HG02610 (cell line): ENCODE measurements at regions not wholly inside any gene's neighbourhood (a gene's known extent, or its start where the extent isn't known, plus 50 kb on each side); places are given as distances from the start of the nearest gene placed in this dataset.
A peak's percentile ranks its signal among the peaks of the same experiment; 100 is the strongest.

Experiments
- ATAC-seq: cut with Tn5 transposase; IDR thresholded peaks from one replicate; pipeline ENCODE4 v1.9.1; 2021; ENCODE audit warnings: mild to moderate bottlenecking, moderate library complexity; ENCODE audit not compliant: unreplicated experiment

DNA sequence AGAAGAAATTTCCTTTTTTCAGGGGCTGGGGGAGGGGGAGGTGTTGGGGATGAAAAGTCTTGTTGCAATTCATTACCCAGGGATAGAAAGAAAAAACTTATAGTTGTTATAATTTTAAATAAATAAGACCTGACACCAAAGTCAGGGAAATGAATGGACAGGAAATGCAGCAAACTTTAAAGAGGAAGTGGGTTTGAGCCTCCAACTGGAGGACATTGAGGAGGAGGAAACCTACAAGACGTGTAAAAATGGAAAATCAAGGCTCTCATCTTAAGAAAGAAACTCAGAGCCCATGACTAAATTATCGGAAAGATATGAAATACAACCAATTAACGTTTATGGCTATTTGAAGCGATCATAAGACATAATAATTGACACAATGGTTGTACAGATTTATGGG is 54.4 kb downstream of the NIBAN1 start:
- no peak for ATAC-seq

DNA sequence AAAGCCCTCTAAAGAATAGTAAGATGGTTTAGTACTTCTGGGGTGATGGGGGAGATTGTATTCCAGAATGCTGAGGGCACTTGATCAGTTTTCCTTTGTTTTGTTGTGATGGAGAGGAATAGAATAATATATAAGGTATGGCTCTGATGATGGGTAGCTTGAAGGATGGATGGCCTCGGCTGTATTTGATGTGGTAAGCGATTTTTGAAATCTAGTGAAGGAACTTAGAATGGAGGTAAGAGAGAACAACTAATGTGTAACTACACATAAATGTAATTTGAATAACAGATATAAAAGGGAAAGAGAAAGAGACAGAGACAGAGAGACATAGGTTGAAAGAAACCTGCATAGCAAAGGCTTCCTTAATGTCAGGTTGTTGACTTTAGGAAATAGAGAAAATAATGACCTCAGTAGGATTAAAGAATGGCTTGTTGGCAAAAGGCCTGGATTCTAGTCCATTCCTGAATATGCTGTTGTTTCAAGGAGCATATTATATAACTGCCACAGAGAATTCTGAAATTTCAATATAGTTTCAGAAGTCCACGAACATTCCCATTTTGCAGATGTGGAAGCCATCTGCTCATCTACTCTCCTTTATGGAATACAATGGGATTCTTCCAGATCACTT is 58.7 kb downstream of the NIBAN1 start:
- ATAC-seq, result no peak

GRCh38 chr1:184914149-184914548 is 60.2 kb downstream of the NIBAN1 start:
- no peak for ATAC-seq

- ATAC-seq, result no peak
These were observed 61.9 kb downstream of the NIBAN1 start for GRCh38 chr1:184912392-184912791.

DNA sequence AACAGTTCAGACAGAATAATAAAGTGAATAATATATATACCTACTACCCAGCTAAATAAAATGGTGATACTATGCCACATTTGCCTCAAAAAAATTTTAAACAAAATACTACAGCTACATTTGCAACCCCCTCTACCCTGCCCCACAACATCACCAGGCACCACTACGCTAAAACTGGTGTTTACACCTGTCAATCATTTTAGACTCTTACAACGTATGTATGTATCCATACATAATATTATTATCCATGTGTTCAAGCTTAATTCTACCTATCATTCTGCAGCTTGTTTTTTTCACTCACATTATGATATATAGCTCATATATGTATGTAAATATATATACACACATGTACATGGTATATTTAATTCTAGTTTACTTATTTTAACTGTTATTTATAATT is 62.5 kb downstream of the NIBAN1 start:
- ATAC-seq, result no peak

DNA sequence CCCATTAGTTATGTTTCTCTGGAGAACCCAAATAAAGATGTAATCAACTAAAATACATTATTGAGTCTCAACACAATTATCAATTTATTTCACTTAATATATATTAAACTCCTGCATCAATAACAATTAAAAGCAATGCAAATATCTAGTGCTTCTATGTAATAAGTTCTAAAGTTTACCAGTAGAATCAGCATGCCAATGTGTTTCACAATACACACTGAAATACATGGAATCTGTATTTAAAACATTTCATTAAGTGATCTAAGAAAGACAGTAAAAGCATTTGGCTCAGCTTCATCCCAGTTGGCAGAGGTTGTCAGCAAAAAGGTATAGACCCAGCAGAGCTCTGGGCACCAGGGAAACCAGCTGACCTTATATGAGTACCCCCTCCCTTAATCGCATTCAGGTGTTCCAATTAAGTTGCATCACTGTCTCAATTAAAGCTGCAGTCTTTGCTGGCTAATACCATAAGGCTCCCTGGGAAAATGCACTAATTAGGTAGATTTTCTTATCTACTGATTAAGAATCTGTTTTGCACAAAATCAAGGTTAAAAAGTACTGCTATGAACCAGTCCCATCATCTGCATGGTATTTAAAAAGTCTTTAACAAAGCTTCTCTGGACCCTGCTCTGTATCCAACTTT is 63.1 kb downstream of the NIBAN1 start:
- no peak for ATAC-seq

DNA sequence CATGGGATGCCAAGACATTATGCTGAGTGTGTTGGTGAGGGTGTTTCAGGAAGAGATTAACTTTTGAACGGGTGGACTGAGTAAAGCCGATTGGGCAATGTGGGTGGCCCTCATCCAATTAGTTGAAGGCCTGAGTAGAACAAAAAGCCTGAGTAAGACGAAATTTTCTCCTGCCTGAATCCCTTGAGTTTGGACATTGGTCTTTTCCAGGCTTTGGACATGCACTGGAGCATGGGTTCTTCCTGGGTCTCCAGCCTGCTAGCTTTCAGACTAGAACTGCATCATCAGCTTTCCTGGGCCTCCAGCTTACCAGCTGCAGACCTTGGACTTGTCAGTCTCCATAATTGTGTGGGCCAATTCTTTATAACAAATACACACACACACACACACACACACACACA is 63.6 kb downstream of the NIBAN1 start:
- ATAC-seq, result no peak

DNA sequence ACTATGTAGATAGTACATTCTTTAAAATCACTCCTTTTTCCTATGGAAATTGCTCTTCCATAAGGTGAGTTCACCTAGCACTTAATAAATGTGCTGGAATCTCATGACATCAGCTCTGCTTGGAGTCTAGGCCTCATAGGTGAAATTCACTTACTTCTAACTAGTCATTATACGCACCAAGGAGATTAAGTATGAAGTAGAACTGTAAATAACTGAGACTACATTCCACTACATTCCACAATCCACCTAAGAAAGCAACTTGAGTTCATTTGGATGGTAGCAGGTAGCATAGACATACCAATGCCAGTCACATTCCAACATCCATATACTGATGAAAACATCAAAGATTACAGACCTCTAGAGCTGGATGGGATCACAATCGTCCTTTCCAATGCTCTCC is 64.3 kb downstream of the NIBAN1 start:
- ATAC-seq, result no peak

DNA sequence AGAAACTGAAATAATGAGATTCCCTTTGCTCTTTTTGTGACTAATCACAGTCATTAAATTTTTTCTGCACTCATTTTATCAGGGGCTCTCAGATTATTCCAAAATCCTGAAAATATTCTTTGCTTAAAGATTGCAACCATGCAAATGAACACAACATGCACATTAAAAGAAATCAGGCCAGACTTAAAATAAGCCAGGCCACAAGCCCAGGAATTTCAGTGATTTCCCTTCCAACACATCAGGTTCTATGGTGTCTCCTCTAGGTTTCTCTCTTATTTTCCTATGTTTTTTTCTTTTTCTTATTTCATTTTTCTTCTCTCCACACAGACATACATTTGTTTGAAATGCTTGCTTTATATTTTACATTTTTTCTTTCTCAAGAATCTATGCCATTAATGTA is 65.3 kb downstream of the NIBAN1 start:
- ATAC-seq, result no peak

DNA sequence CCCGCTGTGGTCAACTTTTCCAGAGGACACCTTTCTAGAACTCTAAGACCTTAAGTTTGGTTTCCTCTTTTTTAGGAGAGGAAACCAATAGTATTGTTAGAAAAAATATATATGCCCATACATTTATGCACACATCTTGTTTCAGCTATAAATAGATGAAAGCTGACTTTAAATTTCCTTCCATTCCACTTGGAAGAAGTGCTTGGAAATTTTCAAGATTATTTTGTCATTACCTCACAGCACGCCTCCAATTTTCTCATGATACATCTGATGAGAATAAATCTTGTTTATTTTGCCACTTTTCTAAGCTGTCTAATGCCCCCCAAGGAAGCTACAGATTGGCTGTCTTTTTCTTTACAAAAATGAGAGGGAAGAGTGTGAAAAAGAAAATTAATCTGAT is 65.8 kb downstream of the NIBAN1 start:
- no peak for ATAC-seq

GRCh38 chr1:184907500-184907899 is 66.8 kb downstream of the NIBAN1 start:
- ATAC-seq, result no peak

- ATAC-seq, result no peak
These were observed 67.5 kb downstream of the NIBAN1 start for GRCh38 chr1:184906761-184907160.

GRCh38 chr1:184905601-184906322 is 68.5 kb downstream of the NIBAN1 start:
- no peak for ATAC-seq

DNA sequence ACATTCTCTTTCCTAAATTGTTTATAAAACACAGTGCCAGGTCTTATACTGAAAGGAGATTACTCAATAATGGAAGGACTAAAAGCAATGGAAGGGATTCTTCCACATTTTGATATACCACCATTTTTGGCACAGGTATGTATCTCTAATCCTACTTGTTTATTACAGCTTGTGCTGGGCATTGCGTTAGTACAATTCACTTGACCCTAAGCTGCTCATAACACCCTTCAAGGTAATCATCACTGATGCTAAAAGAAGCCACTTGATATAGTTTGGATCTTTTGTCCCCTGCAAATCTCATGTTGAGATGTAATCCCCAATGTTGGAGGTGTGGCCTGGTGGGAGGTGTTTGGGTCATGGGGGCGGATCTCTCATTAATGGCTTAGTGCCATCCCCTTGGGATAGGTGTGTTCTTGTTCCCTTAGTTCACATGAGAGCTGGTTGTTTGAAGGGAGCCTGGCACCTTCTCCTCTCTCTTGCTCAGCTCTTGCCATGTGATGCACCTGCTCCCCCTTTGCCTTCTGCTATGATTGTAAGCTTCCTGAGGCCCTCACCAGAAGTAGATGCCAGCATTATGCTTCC is 71.1 kb downstream of the NIBAN1 start:
- no peak for ATAC-seq

DNA sequence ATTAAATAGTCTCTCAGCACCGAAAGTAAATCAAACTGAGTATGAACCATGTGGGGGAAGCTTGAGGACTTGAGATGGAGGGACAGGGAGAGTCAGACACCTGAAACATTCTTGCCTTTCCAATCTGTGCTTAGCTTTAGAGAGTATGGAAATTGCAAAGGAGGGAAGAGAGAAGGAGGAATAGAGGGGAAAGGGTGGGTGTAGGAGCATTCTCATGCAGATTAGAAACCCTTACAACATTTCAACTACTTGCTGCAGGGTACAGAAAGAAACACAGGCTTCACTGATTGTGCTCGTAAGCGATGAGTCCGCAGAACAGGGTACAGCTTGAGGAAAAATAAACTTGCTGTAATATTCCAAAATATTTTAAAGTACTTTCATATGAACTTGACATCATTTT is 73.8 kb downstream of the NIBAN1 start:
- no peak for ATAC-seq

- ATAC-seq, result no peak
These were observed 78.3 kb downstream of the NIBAN1 start for GRCh38 chr1:184896000-184896399.

- no peak for ATAC-seq
These were observed 79.2 kb downstream of the NIBAN1 start for GRCh38 chr1:184895086-184895485.

DNA sequence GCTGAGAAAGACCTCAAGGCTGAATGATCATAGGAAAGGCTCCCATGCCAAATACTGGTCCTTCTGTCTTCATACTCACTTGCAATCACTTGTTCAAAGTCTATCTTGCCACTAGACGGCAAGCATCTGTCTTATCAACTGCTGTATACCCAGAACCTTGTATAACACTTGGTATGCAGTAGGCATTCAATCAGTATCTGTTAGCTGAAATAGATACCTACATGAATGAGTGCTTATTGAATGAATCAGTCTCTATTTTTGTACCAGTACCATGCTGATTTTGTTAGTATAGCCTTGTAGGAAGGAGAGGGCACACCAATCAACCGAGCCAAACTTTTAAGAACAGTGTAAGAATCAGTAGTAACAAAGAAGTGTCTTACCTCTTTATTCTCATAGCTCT is 80.6 kb downstream of the NIBAN1 start:
- no peak for ATAC-seq

DNA sequence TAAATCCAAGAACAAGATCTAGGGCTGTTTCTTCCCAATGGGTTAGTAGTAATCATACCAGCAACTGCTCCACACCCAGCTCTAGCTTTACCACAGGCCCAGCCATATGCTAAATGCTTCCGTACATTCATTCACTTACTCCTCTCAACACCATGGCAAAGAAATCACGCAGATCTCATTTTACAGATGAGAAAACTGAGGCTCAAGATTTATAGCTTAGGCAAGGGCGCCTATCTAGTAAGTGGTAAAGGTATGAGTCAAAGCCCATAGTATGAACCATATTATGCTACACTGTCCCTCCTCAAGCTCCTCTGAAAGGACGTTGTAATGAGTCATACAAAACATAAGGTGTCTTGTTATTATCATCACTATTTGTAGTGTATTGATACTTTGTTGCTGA is 82.2 kb downstream of the NIBAN1 start:
- ATAC-seq, result peak; percentile 89

GRCh38 chr1:184891440-184891839 is 82.9 kb downstream of the NIBAN1 start:
- ATAC-seq, result no peak

DNA sequence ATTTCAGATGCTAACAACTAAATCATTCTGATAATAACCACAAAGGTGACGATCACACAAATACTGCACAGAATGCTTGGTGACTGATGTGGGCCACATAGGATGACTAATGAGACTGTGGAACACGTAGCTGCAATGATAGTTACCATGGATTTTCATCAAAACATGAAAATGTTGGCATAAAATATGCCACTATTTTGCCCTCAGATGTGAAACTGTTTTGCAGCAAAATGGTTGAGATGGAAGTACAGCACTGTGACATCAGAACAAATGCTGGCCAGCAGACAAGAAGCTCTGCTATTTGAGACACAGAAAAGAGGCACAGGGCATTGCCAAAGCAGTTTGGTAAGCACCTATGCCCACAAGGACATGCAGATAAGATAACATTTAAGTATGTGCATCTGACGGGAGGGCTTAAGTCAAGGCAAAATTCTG is 83.8 kb downstream of the NIBAN1 start:
- no peak for ATAC-seq

GRCh38 chr1:184889902-184890301 is 84.4 kb downstream of the NIBAN1 start:
- ATAC-seq, result no peak
